GM18870 (cell line): ENCODE measurements at regions not wholly inside any gene's neighbourhood (a gene's known extent, or its start where the extent isn't known, plus 50 kb on each side); places are given as distances from the start of the nearest gene placed in this dataset.
A peak's percentile ranks its signal among the peaks of the same experiment; 100 is the strongest.

Experiments
- ATAC-seq: cut with Tn5 transposase; IDR thresholded peaks from one replicate; pipeline ENCODE4 v1.9.1; 2021; ENCODE audit warnings: moderate library complexity; ENCODE audit not compliant: unreplicated experiment

GRCh38 chr6:140044626-140045025 lies 670.2 kb upstream of the CITED2 start:
- ATAC-seq = no peak

GRCh38 chr6:140043762-140044378 lies 669.4 kb upstream of the CITED2 start:
- peak; percentile 51 for ATAC-seq

GRCh38 chr6:140043357-140043756 lies 668.9 kb upstream of the CITED2 start:
- no peak for ATAC-seq

- ATAC-seq = no peak
These were observed 667.3 kb upstream of the CITED2 start for GRCh38 chr6:140041571-140042332.

GRCh38 chr6:140041056-140041455 lies 666.6 kb upstream of the CITED2 start:
- ATAC-seq = no peak

- peak; percentile 54 for ATAC-seq
These were observed 665.9 kb upstream of the CITED2 start for GRCh38 chr6:140040396-140040795.

- no peak for ATAC-seq
These were observed 664.9 kb upstream of the CITED2 start for GRCh38 chr6:140039364-140039763.

GRCh38 chr6:140036196-140036595 lies 661.7 kb upstream of the CITED2 start:
- no peak for ATAC-seq

- ATAC-seq = no peak
These were observed 657.7 kb upstream of the CITED2 start for GRCh38 chr6:140032189-140032588.

- no peak for ATAC-seq
These were observed 655.1 kb upstream of the CITED2 start for GRCh38 chr6:140029551-140029950.

- ATAC-seq = no peak
These were observed 652.8 kb upstream of the CITED2 start for GRCh38 chr6:140027219-140027618.

GRCh38 chr6:140026546-140026945 lies 652.1 kb upstream of the CITED2 start:
- no peak for ATAC-seq

GRCh38 chr6:140025171-140025570 lies 650.7 kb upstream of the CITED2 start:
- ATAC-seq = no peak

GRCh38 chr6:140020207-140020791 lies 645.9 kb upstream of the CITED2 start:
- no peak for ATAC-seq

- no peak for ATAC-seq
These were observed 644.1 kb upstream of the CITED2 start for GRCh38 chr6:140018588-140018987.

- no peak for ATAC-seq
These were observed 643.0 kb upstream of the CITED2 start for GRCh38 chr6:140017470-140017869.

- ATAC-seq = no peak
These were observed 637.7 kb upstream of the CITED2 start for GRCh38 chr6:140012150-140012549.

- ATAC-seq = no peak
These were observed 637.1 kb upstream of the CITED2 start for GRCh38 chr6:140011537-140011936.

GRCh38 chr6:140009286-140009685 lies 634.8 kb upstream of the CITED2 start:
- no peak for ATAC-seq

- ATAC-seq = no peak
These were observed 633.1 kb upstream of the CITED2 start for GRCh38 chr6:140007525-140007924.

GRCh38 chr6:140003217-140003616 lies 628.8 kb upstream of the CITED2 start:
- no peak for ATAC-seq

GRCh38 chr6:140002396-140003022 lies 628.1 kb upstream of the CITED2 start:
- no peak for ATAC-seq
